Endothelial cell of umbilical vein (primary cell): ENCODE measurements at regions not wholly inside any gene's neighbourhood (a gene's known extent, or its start where the extent isn't known, plus 50 kb on each side); places are given as distances from the start of the nearest gene placed in this dataset.

Experiments used
- CTCF ChIP-seq, 2 donors: IDR thresholded peaks; 1 replicate in 1 of 2; 2 replicates in 1 of 2; pipeline ENCODE4 v1.5.1; 2011; ENCODE audit warnings: low read length in 2 of 2, mild to moderate bottlenecking in 2 of 2, moderate library complexity in 2 of 2, control low read depth in 1 of 2, inconsistent platforms in 1 of 2, low read depth in 1 of 2; ENCODE audit not compliant: insufficient read depth in 1 of 2; ENCODE audit errors: extremely low read depth in 1 of 2
- MYC ChIP-seq: IDR thresholded peaks from one replicate; pipeline ENCODE4 v1.6.1; 2011; ENCODE audit warnings: mild to moderate bottlenecking, low read depth, low read length
- POLR2A ChIP-seq: IDR thresholded peaks from 2 replicates; pipeline ENCODE4 v1.6.1; 2012; ENCODE audit warnings: low read depth, mild to moderate bottlenecking, control low read depth, low read length

GRCh38 chr5:56680731-56681130 lies 134.6 kb upstream of the MAP3K1 start:
- TF ChIP-seq CTCF (IDR thresholded peaks at IDR 0.05; ENCODE audit: extremely low read depth in 1 of 2, insufficient read depth in 1 of 2, low read depth in 1 of 2, low read length in 2 of 2) (no peak), MYC (no peak), POLR2A (no peak)
